T-helper 2 cell (primary cell): ENCODE measurements at regions not wholly inside any gene's neighbourhood (a gene's known extent, or its start where the extent isn't known, plus 50 kb on each side); places are given as distances from the start of the nearest gene placed in this dataset.
"Not testable (repeated sequence)": the region's sequence is repeated elsewhere in the genome, so short reads cannot be mapped to it uniquely, and the experiment has no call there.

Source experiments
- DNase-seq, 5 experiments: peaks; one replicate each; pipeline versions ENCODE4 v3.0.0 to v3.0.0-alpha.2; 2012 to 2022

- DNase-seq: no peak
Measured at GRCh38 chr12:41656454-41656853, 468.3 kb downstream of the PDZRN4 start.

- no peak for DNase-seq
Measured at GRCh38 chr12:41653386-41654326, 465.5 kb downstream of the PDZRN4 start.

- DNase-seq: no peak
Measured at GRCh38 chr12:41652981-41653380, 464.9 kb downstream of the PDZRN4 start.

GRCh38 chr12:41645624-41646023, 457.5 kb downstream of the PDZRN4 start:
- no peak for DNase-seq

- DNase-seq: not testable (repeated sequence)
Measured at GRCh38 chr12:41642808-41643207, 454.7 kb downstream of the PDZRN4 start.

GRCh38 chr12:41636653-41637052, 448.5 kb downstream of the PDZRN4 start:
- DNase-seq: no peak

GRCh38 chr12:41635626-41636364, 447.7 kb downstream of the PDZRN4 start:
- DNase-seq: no peak

GRCh38 chr12:41634091-41634490, 446.0 kb downstream of the PDZRN4 start:
- DNase-seq: no peak

- DNase-seq: no peak
Measured at GRCh38 chr12:41629611-41630010, 441.5 kb downstream of the PDZRN4 start.

GRCh38 chr12:41627476-41627875, 439.4 kb downstream of the PDZRN4 start:
- no peak for DNase-seq

- no peak for DNase-seq
Measured at GRCh38 chr12:41624571-41624970, 436.5 kb downstream of the PDZRN4 start.
